Endothelial cell (in vitro differentiated cells): ENCODE measurements at regions not wholly inside any gene's neighbourhood (a gene's known extent, or its start where the extent isn't known, plus 50 kb on each side); places are given as distances from the start of the nearest gene placed in this dataset.

Source experiments
- DNase-seq: peaks from one replicate; pipeline ENCODE4 v3.0.0; 2021; ENCODE audit warnings: low spot score
- H3K27ac Mint-ChIP-seq: one replicate; pipeline ENCODE4 v1.8.0; 2021; ENCODE audit warnings: mixed read lengths, inconsistent platforms; ENCODE audit not compliant: unreplicated experiment
- H3K27me3 Mint-ChIP-seq: one replicate; pipeline ENCODE4 v1.8.0; 2021; ENCODE audit warnings: mild to moderate bottlenecking, moderate library complexity, mixed read lengths, inconsistent platforms; ENCODE audit not compliant: unreplicated experiment
- H3K36me3 Mint-ChIP-seq: one replicate; pipeline ENCODE4 v1.8.0; 2021; ENCODE audit warnings: mild to moderate bottlenecking, low read depth, mixed read lengths, inconsistent platforms; ENCODE audit not compliant: unreplicated experiment
- H3K4me1 Mint-ChIP-seq: one replicate; pipeline ENCODE4 v1.8.0; 2021; ENCODE audit warnings: mild to moderate bottlenecking, mixed read lengths, inconsistent platforms; ENCODE audit not compliant: unreplicated experiment
- H3K4me3 Mint-ChIP-seq: one replicate; pipeline ENCODE4 v1.8.0; 2021; ENCODE audit warnings: mild to moderate bottlenecking, mixed read lengths, inconsistent platforms; ENCODE audit not compliant: unreplicated experiment
- H3K9me3 Mint-ChIP-seq: one replicate; pipeline ENCODE4 v1.8.0; 2021; ENCODE audit warnings: mixed read lengths, inconsistent platforms; ENCODE audit not compliant: unreplicated experiment
- CTCF ChIP-seq: fragments of 200-600 bp; sonication (generic); IDR thresholded peaks from one replicate; pipeline ENCODE4 v1.5.0; 2021; ENCODE audit warnings: antibody characterized with exemption; ENCODE audit not compliant: unreplicated experiment

GRCh38 chr9:26457151-26457550 is 435.5 kb downstream of the CAAP1 start:
- TF ChIP-seq CTCF: no peak
- Mint-ChIP-seq H3K9me3 (no peaks in the 10 kb centered on the region), H3K27me3 (peaks cover 1% of the 10 kb centered on the region), H3K36me3 (no peaks in the 10 kb centered on the region), H3K4me3 (no peak overlapping the region), H3K27ac (no peak overlapping the region), H3K4me1 (no peaks in the 10 kb centered on the region)
- no peak for DNase-seq

GRCh38 chr9:26439061-26439624 is 453.5 kb downstream of the CAAP1 start:
- Mint-ChIP-seq H3K36me3 (no peaks in the 10 kb centered on the region), H3K27me3 (no peaks in the 10 kb centered on the region), H3K4me1 (no peaks in the 10 kb centered on the region), H3K4me3 (no peak overlapping the region), H3K9me3 (no peaks in the 10 kb centered on the region), H3K27ac (no peak overlapping the region)
- no peak for DNase-seq
- no peak for TF ChIP-seq CTCF

- DNase-seq: no peak
- Mint-ChIP-seq H3K27me3 (no peaks in the 10 kb centered on the region), H3K9me3 (no peaks in the 10 kb centered on the region), H3K27ac (no peak overlapping the region), H3K4me3 (no peak overlapping the region), H3K36me3 (no peaks in the 10 kb centered on the region), H3K4me1 (no peaks in the 10 kb centered on the region)
- no peak for TF ChIP-seq CTCF
These were observed 455.4 kb downstream of the CAAP1 start for GRCh38 chr9:26437056-26437711.

GRCh38 chr9:26426551-26427131 is 466.0 kb downstream of the CAAP1 start:
- no peak overlapping the region for H3K4me3 Mint-ChIP-seq
- H3K36me3 Mint-ChIP-seq: no peaks in the 10 kb centered on the region
- no peak for TF ChIP-seq CTCF
- DNase-seq: no peak
- no peaks in the 10 kb centered on the region for H3K9me3 Mint-ChIP-seq
- H3K27ac Mint-ChIP-seq: no peak overlapping the region
- no peaks in the 10 kb centered on the region for H3K4me1 Mint-ChIP-seq
- no peaks in the 10 kb centered on the region for H3K27me3 Mint-ChIP-seq

- Mint-ChIP-seq H3K9me3 (no peaks in the 10 kb centered on the region), H3K36me3 (no peaks in the 10 kb centered on the region), H3K27me3 (no peaks in the 10 kb centered on the region), H3K4me3 (no peak overlapping the region), H3K27ac (no peak overlapping the region), H3K4me1 (no peaks in the 10 kb centered on the region)
- no peak for TF ChIP-seq CTCF
- no peak for DNase-seq
These were observed 474.1 kb downstream of the CAAP1 start for GRCh38 chr9:26418480-26418879.
